Hepatocyte (in vitro differentiated cells): ENCODE measurements at regions not wholly inside any gene's neighbourhood (a gene's known extent, or its start where the extent isn't known, plus 50 kb on each side); places are given as distances from the start of the nearest gene placed in this dataset.

Experiments used
- DNase-seq: peaks from one replicate; pipeline ENCODE4 v3.0.0-alpha.2; 2016; ENCODE audit warnings: low spot score
- H2AFZ ChIP-seq: fragments of 200-600 bp; sonication (generic); 2 replicates; pipeline ENCODE4 v1.6.0; 2016; ENCODE audit warnings: antibody characterized with exemption, mild to moderate bottlenecking
- H3K27ac ChIP-seq: fragments of 200-600 bp; sonication (generic); 2 replicates; pipeline ENCODE4 v1.5.1; 2016; ENCODE audit warnings: mild to moderate bottlenecking
- H3K27me3 ChIP-seq: fragments of 200-600 bp; sonication (generic); 2 replicates; pipeline ENCODE4 v1.6.1; 2016
- H3K36me3 ChIP-seq: fragments of 200-600 bp; sonication (generic); replicated peaks from 2 replicates; pipeline ENCODE4 v1.5.1; 2016; ENCODE audit warnings: low read depth; ENCODE audit not compliant: insufficient read depth
- H3K4me1 ChIP-seq: fragments of 200-600 bp; sonication (generic); 2 replicates; pipeline ENCODE4 v1.5.1; 2016; ENCODE audit warnings: mild to moderate bottlenecking, moderate library complexity; ENCODE audit not compliant: insufficient read depth
- H3K4me2 ChIP-seq: fragments of 200-600 bp; sonication (generic); 2 replicates; pipeline ENCODE4 v1.6.0; 2016
- H3K4me3 ChIP-seq: fragments of 200-600 bp; sonication (generic); 2 replicates; pipeline ENCODE4 v1.5.1; 2016; ENCODE audit warnings: mild to moderate bottlenecking
- H3K79me2 ChIP-seq: fragments of 200-600 bp; sonication (generic); 2 replicates; pipeline ENCODE4 v1.6.0; 2017; ENCODE audit warnings: mild to moderate bottlenecking
- H3K9me2 ChIP-seq: fragments of 200-600 bp; sonication (generic); replicated peaks from 2 replicates; pipeline ENCODE4 v1.6.0; 2017; ENCODE audit warnings: mild to moderate bottlenecking; ENCODE audit not compliant: insufficient read depth
- H3K9me3 ChIP-seq: fragments of 200-600 bp; sonication (generic); 2 replicates; pipeline ENCODE4 v1.5.1; 2016; ENCODE audit warnings: low read depth, mild to moderate bottlenecking
- H4K20me1 ChIP-seq: fragments of 200-600 bp; sonication (generic); 2 replicates; pipeline ENCODE4 v1.6.0; 2016; ENCODE audit warnings: mild to moderate bottlenecking; ENCODE audit not compliant: insufficient read depth, poor library complexity, severe bottlenecking
- EZH2 ChIP-seq: fragments of 200-600 bp; sonication (generic); IDR thresholded peaks from 2 replicates; pipeline ENCODE4 v1.6.1; 2016; ENCODE audit warnings: antibody characterized with exemption, mild to moderate bottlenecking, borderline replicate concordance
- EZH2phosphoT487 ChIP-seq: fragments of 200-600 bp; sonication (generic); IDR thresholded peaks from one replicate; pipeline ENCODE4 v1.6.1; 2018; ENCODE audit warnings: antibody characterized with exemption, mild to moderate bottlenecking, low read depth, moderate library complexity; ENCODE audit not compliant: unreplicated experiment, severe bottlenecking
- WGBS: methylation state at CpG from one replicate; pipeline ENCODE4 v1.1.6; 2016; ENCODE audit warnings: low lambda C conversion rate; ENCODE audit errors: missing lambda C conversion rate; 5-methylcytosine and 5-hydroxymethylcytosine counted together
- TF ChIP-seq, protein P1 (sequence below): fragments of 200-600 bp; sonication (generic); IDR thresholded peaks from 2 replicates; pipeline ENCODE4 v1.5.1; 2016; ENCODE audit warnings: antibody characterized with exemption, mild to moderate bottlenecking; ENCODE audit not compliant: poor library complexity

DNA sequence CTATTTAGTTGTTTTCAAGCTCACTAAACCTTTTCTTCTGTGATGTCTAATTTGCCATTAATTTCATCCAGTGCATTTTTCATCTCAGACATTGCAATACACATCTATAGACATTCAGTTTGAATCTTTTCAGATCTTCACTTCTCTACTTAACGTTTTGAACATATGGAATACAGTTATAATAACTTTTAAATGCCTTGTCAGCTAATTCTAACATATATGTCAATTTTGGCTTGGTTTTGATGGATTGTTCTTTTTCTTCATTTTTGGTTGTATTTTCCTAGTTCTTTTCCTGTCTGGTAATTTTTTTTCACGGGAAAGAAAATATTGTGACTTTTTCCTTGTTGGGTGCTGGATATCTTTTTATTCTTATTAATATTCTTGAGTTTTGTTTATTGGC, 215.3 kb downstream of the ATP23 start:
- Histone ChIP-seq H3K27me3 (peaks cover 2% of the 10 kb centered on the region), H4K20me1 (no peaks in the 10 kb centered on the region), H3K4me2 (no peak overlapping the region), H3K79me2 (no peaks in the 10 kb centered on the region), H3K27ac (no peak overlapping the region), H3K4me3 (no peak overlapping the region), H3K9me3 (no peaks in the 10 kb centered on the region), H3K4me1 (no peaks in the 10 kb centered on the region), H2AFZ (no peak overlapping the region), H3K36me3 (no peaks in the 10 kb centered on the region), H3K9me2 (no peaks in the 10 kb centered on the region)
- TF ChIP-seq EZH2 (no peak), EZH2phosphoT487 (no peak)
- TF ChIP-seq, protein P1, sequence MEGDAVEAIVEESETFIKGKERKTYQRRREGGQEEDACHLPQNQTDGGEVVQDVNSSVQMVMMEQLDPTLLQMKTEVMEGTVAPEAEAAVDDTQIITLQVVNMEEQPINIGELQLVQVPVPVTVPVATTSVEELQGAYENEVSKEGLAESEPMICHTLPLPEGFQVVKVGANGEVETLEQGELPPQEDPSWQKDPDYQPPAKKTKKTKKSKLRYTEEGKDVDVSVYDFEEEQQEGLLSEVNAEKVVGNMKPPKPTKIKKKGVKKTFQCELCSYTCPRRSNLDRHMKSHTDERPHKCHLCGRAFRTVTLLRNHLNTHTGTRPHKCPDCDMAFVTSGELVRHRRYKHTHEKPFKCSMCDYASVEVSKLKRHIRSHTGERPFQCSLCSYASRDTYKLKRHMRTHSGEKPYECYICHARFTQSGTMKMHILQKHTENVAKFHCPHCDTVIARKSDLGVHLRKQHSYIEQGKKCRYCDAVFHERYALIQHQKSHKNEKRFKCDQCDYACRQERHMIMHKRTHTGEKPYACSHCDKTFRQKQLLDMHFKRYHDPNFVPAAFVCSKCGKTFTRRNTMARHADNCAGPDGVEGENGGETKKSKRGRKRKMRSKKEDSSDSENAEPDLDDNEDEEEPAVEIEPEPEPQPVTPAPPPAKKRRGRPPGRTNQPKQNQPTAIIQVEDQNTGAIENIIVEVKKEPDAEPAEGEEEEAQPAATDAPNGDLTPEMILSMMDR = no peak
- no peak for DNase-seq
- 79% methylated on average over 2 of the region's 2 CpGs for WGBS

DNA sequence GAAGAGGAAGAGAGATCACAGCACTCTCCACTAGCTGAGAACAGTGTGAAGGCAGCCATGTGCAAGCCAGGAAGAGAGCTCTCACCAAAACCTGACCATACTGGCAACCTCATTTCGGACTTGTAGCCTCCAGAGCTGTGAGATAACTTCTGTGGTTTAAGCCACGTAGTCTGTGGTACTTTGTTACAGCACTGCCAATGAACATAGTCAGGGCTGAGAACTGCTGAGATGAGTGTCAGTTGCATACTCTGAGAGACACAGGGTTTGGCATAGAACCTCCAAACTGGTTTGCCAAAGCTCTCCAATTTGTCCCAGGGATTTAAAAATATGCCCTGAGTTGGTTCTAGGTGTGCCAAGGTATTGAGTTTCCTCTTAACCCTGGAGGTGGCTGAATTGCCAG, 218.6 kb downstream of the ATP23 start:
- no peaks in the 10 kb centered on the region for H3K79me2 ChIP-seq
- no peak for DNase-seq
- no peak overlapping the region for H3K4me2 ChIP-seq
- no peaks in the 10 kb centered on the region for H3K4me1 ChIP-seq
- H2AFZ ChIP-seq = no peak overlapping the region
- no peak overlapping the region for H3K4me3 ChIP-seq
- H3K9me2 ChIP-seq = no peaks in the 10 kb centered on the region
- H3K27ac ChIP-seq = no peak overlapping the region
- H3K9me3 ChIP-seq = no peaks in the 10 kb centered on the region
- WGBS = 69% methylated on average over 2 of the region's 2 CpGs
- H4K20me1 ChIP-seq = no peaks in the 10 kb centered on the region
- peaks cover 2% of the 10 kb centered on the region for H3K27me3 ChIP-seq
- TF ChIP-seq EZH2 (no peak), EZH2phosphoT487 (no peak)
- TF ChIP-seq, protein P1 = no peak
- no peaks in the 10 kb centered on the region for H3K36me3 ChIP-seq

DNA sequence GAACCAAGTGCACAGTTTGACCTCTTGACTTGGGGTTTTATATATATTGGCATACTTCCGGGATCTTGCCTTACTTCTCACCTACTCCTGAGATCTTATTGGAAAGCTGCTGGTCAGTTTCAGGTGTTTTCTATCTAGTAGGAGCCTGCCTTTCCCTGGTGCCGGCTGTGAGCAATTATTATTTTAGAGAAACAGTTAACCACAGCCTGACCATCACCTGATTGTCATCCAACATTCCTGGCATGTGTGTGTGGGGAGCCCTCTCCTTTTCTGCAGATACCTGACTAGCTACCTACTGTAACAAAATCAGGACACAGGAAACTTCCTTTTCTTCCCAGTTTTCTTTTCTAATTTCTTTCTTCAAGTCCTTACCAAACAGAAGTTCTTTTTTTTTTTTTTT, 220.4 kb downstream of the ATP23 start:
- H3K36me3 ChIP-seq = no peaks in the 10 kb centered on the region
- no peak for DNase-seq
- no peak for TF ChIP-seq EZH2phosphoT487
- TF ChIP-seq, protein P1 = no peak
- TF ChIP-seq EZH2 = no peak
- 73% methylated on average over 2 of the region's 2 CpGs for WGBS
- H2AFZ ChIP-seq = no peak overlapping the region
- peaks cover 2% of the 10 kb centered on the region for H3K27me3 ChIP-seq
- H3K27ac ChIP-seq = no peak overlapping the region
- H3K4me2 ChIP-seq = no peak overlapping the region
- H4K20me1 ChIP-seq = no peaks in the 10 kb centered on the region
- no peaks in the 10 kb centered on the region for H3K9me2 ChIP-seq
- H3K79me2 ChIP-seq = no peaks in the 10 kb centered on the region
- no peaks in the 10 kb centered on the region for H3K9me3 ChIP-seq
- H3K4me3 ChIP-seq = no peak overlapping the region
- H3K4me1 ChIP-seq = no peaks in the 10 kb centered on the region

DNA sequence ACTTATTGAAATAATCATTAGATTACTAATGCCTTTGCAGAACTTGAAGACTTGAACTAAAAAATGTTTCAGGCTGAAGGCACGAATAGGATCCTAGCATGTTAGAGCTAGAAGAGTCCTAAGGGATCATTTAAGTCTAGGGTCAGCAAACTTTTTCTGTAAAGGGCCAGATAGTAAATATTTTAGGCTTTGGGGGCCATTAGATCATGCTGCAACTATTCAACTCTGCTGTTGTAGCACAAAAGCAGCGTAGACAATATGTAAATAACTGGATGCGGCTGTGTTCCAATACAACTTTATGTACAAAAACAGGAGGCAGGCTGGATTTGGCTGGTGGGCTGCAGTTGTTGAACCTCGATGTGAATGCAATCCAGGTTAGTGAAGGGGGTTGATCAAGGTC, 221.7 kb downstream of the ATP23 start:
- no peaks in the 10 kb centered on the region for H3K4me1 ChIP-seq
- DNase-seq = no peak
- no peaks in the 10 kb centered on the region for H3K79me2 ChIP-seq
- no peaks in the 10 kb centered on the region for H3K36me3 ChIP-seq
- peaks cover 2% of the 10 kb centered on the region for H3K27me3 ChIP-seq
- no peaks in the 10 kb centered on the region for H4K20me1 ChIP-seq
- H3K4me2 ChIP-seq = no peak overlapping the region
- no peak overlapping the region for H3K4me3 ChIP-seq
- H2AFZ ChIP-seq = no peak overlapping the region
- TF ChIP-seq EZH2phosphoT487 (no peak), EZH2 (no peak)
- TF ChIP-seq, protein P1 = no peak
- no peaks in the 10 kb centered on the region for H3K9me3 ChIP-seq
- 91% methylated on average over 4 of the region's 4 CpGs for WGBS
- H3K9me2 ChIP-seq = no peaks in the 10 kb centered on the region
- H3K27ac ChIP-seq = no peak overlapping the region
